ENCODE measurements at regions not wholly inside any gene's neighbourhood (a gene's known extent, or its start where the extent isn't known, plus 50 kb on each side); places are given as distances from the start of the nearest gene placed in this dataset.

GRCh38 chr7:95646350-95646749, 50.0 kb upstream of the PDK4 start:
- Histone ChIP-seq H3K56ac (ENCODE audit: insufficient read length, low read depth, low read length) (no peak overlapping the region), H4K8ac (replicated peaks; ENCODE audit: insufficient read length, low read depth, low read length) (no peak overlapping the region), H3K4me2 (ENCODE audit: insufficient read depth, insufficient read length, low read length) (no peak overlapping the region), H3K23me2 (ENCODE audit: insufficient read length, low read depth, low read length, poor library complexity, severe bottlenecking) (no peaks in the 10 kb centered on the region), H3K27ac (ENCODE audit: insufficient read length, low read depth, low read length) (no peak overlapping the region), H2BK15ac (ENCODE audit: low read depth, low read length) (no peak overlapping the region), H3K4me1 (ENCODE audit: insufficient read depth, low read length) (no peaks in the 10 kb centered on the region), H2BK120ac (ENCODE audit: low read depth, low read length, poor library complexity, severe bottlenecking) (no peak overlapping the region), H3K9ac (ENCODE audit: extremely low read depth, insufficient read length, low read length) (no peak overlapping the region), H2AK5ac (ENCODE audit: insufficient read length, low read length) (no peak overlapping the region), H3K18ac (ENCODE audit: insufficient read length, low read depth, low read length) (no peak overlapping the region), H4K91ac (ENCODE audit: insufficient read length, low read depth, low read length) (no peak overlapping the region), H2BK12ac (ENCODE audit: insufficient read length, low read depth, low read length) (no peak overlapping the region), H3K14ac (ENCODE audit: insufficient read depth, low read length) (no peak overlapping the region), H2AFZ (ENCODE audit: low read length) (no peak overlapping the region), H3K79me2 (ENCODE audit: insufficient read depth, low read length) (no peaks in the 10 kb centered on the region), H4K5ac (ENCODE audit: insufficient read length, low read depth, low read length) (no peak overlapping the region), H3T11ph (ENCODE audit: low read length) (no peak overlapping the region), H3K79me1 (ENCODE audit: insufficient read depth, low read depth, low read length, poor library complexity, severe bottlenecking) (no peaks in the 10 kb centered on the region), H2BK5ac (ENCODE audit: insufficient read length, low read length) (no peak overlapping the region), H3K4ac (ENCODE audit: low read depth, low read length) (no peak overlapping the region), H3K9me3 (ENCODE audit: control insufficient read depth, low read depth, low read length) (no peaks in the 10 kb centered on the region), H2BK20ac (ENCODE audit: low read depth, low read length, poor library complexity, severe bottlenecking) (no peak overlapping the region), H4K20me1 (ENCODE audit: control insufficient read depth, insufficient read depth, insufficient read length) (no peaks in the 10 kb centered on the region), H3K23ac (ENCODE audit: insufficient read length, low read depth, low read length) (no peak overlapping the region), H3K27me3 (ENCODE audit: insufficient read depth, low read length) (no peaks in the 10 kb centered on the region)
- H3K36me3 Mint-ChIP-seq (ENCODE audit: insufficient read depth in 1 of 3, low read depth in 3 of 3), result no peaks in the 10 kb centered on the region
- H3K4me3 Mint-ChIP-seq, result no peak overlapping the region
- no peak for TF ChIP-seq CTCF (conservative IDR thresholded peaks at IDR 0.05)
- no peak overlapping the region for H3K27ac Mint-ChIP-seq
- DNase-seq, result no peak
- H3K4me1 Mint-ChIP-seq, result no peaks in the 10 kb centered on the region
- H3K27me3 Mint-ChIP-seq (ENCODE audit: low read depth), result peaks cover 8% of the 10 kb centered on the region
- WGBS (ENCODE audit: extremely low coverage, insufficient read length, low lambda C conversion rate), result no CpG with 5 or more reads among the region's 1 CpG
- no peaks in the 10 kb centered on the region for H3K9me3 Mint-ChIP-seq

Measured in H9 (cell line).